ENCODE measurements at regions not wholly inside any gene's neighbourhood (a gene's known extent, or its start where the extent isn't known, plus 50 kb on each side); places are given as distances from the start of the nearest gene placed in this dataset.
"Not testable (repeated sequence)": the region's sequence is repeated elsewhere in the genome, so short reads cannot be mapped to it uniquely, and the experiment has no call there.

DNA sequence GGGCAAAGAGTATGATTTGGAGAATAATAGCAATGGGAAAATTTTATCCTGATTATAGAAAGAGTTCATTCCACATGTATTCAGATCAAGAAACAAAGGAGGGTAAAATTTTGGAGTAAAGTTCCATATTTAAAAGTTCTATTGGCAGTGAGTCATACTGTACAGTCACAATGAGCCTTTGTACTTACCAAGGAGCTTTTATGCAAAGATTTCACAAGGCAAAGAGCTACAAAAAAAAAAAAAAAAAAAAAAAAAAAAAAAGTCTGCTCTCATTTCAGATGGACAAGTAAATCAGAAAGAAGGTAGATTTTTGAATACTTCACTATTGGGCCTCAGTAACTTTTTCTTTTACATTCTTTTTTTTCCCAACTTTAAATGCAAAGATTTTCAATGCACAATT, 1802.2 kb upstream of the PIK3C3 start:
- DNase-seq (ENCODE audit: low read depth in 2 of 3, low spot score in 2 of 3) = no peak

DNA sequence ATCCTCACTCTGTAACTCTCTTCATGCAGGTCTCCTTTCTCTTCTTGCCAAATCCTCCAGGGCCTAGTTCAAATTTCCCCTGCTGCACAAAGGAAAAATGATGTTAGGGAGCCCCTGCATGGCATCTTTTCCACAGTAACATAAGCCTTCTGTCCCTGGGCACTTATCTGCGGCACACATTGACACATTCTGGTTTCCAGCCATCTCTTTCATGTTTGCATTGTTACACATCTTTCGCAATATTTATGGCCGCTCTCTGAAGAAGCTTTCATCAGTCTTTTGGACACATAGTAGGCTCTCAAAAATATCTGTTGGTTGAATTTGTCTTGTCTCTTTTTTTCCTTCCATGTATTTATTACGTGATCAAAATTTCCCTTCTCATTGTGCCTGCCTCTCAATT, 1806.1 kb upstream of the PIK3C3 start:
- DNase-seq (ENCODE audit: low read depth in 2 of 3, low spot score in 2 of 3) = no peak

DNA sequence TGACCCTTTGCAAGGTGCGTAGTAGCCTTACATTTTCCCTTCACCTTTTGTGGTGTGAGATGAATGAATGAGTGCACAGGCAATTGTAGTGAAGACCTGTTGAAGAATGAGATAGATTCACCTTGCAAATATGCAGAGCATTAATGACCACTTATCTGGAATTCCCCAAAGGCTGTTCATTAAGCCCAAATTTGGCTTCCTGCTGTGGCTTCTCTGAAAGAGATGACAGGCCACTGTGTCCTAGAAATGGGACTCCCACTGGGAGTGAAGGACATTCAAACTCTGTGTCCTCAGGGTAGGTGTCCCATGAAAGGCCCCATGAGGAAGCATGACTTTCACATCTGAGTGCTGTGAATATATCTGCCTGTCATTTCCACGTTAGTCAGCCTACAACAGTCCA, 1821.8 kb upstream of the PIK3C3 start:
- no peak for DNase-seq (ENCODE audit: low read depth in 2 of 3, low spot score in 2 of 3)

DNA sequence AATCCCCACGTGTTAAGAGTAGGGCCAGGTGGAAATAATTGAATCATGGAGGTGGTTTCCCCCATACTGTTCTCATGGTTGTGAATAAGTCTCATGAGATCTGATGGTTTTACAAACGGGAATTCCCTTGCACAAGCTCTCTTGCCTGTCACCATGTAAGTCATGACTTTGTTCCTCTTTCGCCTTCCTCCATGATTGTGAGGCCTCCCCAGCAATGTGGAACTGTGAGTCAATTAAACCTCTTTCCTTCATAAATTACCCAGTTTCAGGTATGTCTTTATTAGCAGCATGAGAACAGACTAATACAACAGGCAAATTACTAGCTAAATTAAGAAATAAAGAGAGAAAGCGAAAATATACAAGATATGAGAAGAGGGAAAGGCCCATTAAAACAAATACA, 1822.6 kb upstream of the PIK3C3 start:
- DNase-seq (ENCODE audit: low read depth in 2 of 3, low spot score in 2 of 3) = not testable (repeated sequence)

- DNase-seq (ENCODE audit: low read depth in 2 of 3, low spot score in 2 of 3) = no peak
These were observed 1830.9 kb upstream of the PIK3C3 start for GRCh38 chr18:40124107-40124506.

GRCh38 chr18:40120796-40121391, 1834.1 kb upstream of the PIK3C3 start:
- no peak for DNase-seq (ENCODE audit: low read depth in 2 of 3, low spot score in 2 of 3)

GRCh38 chr18:40120356-40120755, 1834.7 kb upstream of the PIK3C3 start:
- no peak for DNase-seq (ENCODE audit: low read depth in 2 of 3, low spot score in 2 of 3)

GRCh38 chr18:40119581-40119980, 1835.5 kb upstream of the PIK3C3 start:
- not testable (repeated sequence) for DNase-seq (ENCODE audit: low read depth in 2 of 3, low spot score in 2 of 3)

DNA sequence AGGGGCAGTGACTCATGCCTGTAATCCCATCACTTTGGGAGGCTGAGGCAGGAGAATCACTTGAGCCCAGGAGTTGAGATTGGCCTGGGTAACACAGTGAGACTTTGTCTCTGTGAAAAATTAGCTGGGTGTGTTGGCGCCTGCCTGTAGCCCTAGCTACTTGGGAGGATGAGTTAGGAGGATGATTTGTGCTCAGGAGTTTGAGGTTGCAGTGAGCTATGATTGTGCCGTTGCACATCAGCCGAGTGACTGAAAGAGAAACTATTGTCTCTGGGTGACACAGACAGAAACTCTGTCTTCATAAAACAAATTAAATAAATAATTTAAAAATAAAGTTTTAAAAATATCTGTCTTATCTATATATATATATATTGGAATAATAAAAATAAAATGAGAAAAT, 1844.6 kb upstream of the PIK3C3 start:
- no peak for DNase-seq (ENCODE audit: low read depth in 2 of 3, low spot score in 2 of 3)

GRCh38 chr18:40109252-40110049, 1845.6 kb upstream of the PIK3C3 start:
- DNase-seq (ENCODE audit: low read depth in 2 of 3, low spot score in 2 of 3) = no peak

GRCh38 chr18:40108596-40108995, 1846.4 kb upstream of the PIK3C3 start:
- DNase-seq (ENCODE audit: low read depth in 2 of 3, low spot score in 2 of 3) = no peak

- DNase-seq (ENCODE audit: low read depth in 2 of 3, low spot score in 2 of 3) = no peak
These were observed 1852.1 kb upstream of the PIK3C3 start for GRCh38 chr18:40102903-40103302.

DNA sequence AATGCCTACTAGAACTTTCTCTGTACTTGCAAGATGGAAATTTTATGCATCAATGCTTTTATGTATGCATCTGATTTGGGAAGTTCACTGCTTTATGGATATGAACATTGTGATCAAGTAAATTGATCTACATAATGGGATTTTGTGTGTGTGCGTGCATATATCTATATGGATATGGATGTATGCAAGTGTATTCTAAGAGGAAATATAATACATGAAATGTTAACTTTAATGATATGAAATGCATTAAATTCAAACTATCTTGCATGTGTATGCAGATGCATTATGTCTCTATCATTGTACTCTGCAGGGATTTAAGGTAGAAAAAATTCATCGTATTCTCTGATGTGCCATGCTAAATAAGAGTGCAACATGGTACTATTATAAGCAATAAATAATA, 1855.4 kb upstream of the PIK3C3 start:
- DNase-seq (ENCODE audit: low read depth in 2 of 3, low spot score in 2 of 3) = no peak

- no peak for DNase-seq (ENCODE audit: low read depth in 2 of 3, low spot score in 2 of 3)
These were observed 1858.4 kb upstream of the PIK3C3 start for GRCh38 chr18:40096675-40097074.

- no peak for DNase-seq (ENCODE audit: low read depth in 2 of 3, low spot score in 2 of 3)
These were observed 1860.6 kb upstream of the PIK3C3 start for GRCh38 chr18:40094441-40094840.

GRCh38 chr18:40088130-40088529, 1866.9 kb upstream of the PIK3C3 start:
- no peak for DNase-seq (ENCODE audit: low read depth in 2 of 3, low spot score in 2 of 3)

DNA sequence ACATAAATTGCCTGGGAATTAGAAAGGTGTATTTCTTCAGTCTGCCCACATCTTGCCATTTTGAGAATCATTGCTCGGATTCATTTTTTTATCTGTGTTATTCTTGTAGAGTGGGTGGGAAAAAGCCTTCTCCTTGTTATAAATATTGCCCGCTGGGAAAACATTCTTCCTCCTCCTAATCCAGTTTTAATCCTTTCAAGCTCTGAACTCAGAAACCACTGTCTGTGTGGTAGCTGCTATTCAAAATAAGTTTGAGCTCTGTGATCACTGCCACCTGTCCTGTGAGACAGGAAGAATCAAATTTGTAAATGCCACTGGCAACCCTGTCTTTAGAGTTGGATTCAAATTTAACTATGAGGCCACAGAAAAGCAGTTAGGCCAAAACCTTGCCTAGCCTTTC, 1875.2 kb upstream of the PIK3C3 start:
- no peak for DNase-seq (ENCODE audit: low read depth in 2 of 3, low spot score in 2 of 3)

- DNase-seq (ENCODE audit: low read depth in 2 of 3, low spot score in 2 of 3) = no peak
These were observed 1879.4 kb upstream of the PIK3C3 start for GRCh38 chr18:40075616-40076015.

GRCh38 chr18:40072761-40073160, 1882.3 kb upstream of the PIK3C3 start:
- DNase-seq (ENCODE audit: low read depth in 2 of 3, low spot score in 2 of 3) = no peak

GRCh38 chr18:40066368-40066767, 1888.7 kb upstream of the PIK3C3 start:
- no peak for DNase-seq (ENCODE audit: low read depth in 2 of 3, low spot score in 2 of 3)

DNA sequence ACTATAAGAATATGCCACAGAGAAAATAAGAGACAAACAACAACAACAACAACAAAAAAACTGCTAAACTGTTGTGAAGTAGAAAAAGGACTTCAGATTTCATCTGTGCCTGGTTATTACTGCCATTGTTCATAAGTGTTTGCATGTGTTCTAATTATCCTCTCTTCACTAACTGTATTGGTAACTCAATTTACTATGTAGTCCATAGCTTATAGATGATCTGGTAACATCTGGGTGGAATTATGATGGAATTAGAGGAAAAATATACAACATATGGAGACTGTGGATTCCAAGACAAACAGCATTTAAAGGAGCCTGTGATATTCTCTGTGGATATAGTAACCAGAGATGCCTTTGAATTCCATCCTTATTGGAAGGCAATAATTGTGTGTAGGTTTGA, 1891.5 kb upstream of the PIK3C3 start:
- no peak for DNase-seq (ENCODE audit: low read depth in 2 of 3, low spot score in 2 of 3)

DNA sequence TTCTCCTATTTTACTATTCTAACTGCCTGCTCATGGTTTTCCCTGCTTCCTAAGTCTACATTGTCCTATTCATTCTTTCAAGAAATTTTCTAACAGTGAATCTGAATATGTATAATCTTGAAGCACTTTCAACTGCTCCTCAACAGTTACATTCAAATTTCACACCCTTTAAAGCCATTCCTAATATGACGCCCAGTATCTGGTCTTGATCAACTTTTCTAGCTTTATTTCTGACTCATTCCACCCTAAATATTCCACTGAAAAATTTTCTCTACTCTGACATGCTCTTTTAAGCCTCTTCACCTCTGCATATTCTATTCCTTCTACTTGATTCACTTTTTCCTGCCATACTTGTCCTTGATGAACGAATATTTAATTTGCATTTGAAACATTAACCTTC, 1893.9 kb upstream of the PIK3C3 start:
- DNase-seq (ENCODE audit: low read depth in 2 of 3, low spot score in 2 of 3) = no peak

GRCh38 chr18:40060562-40060961, 1894.5 kb upstream of the PIK3C3 start:
- DNase-seq (ENCODE audit: low read depth in 2 of 3, low spot score in 2 of 3) = no peak
